Body of pancreas (tissue), 4 donors: ENCODE measurements at regions not wholly inside any gene's neighbourhood (a gene's known extent, or its start where the extent isn't known, plus 50 kb on each side); places are given as distances from the start of the nearest gene placed in this dataset.

ENCODE experiments used
- CTCF ChIP-seq, 7 experiments: fragments of 450-650 bp in 4 of 7; fragments of 200-600 bp in 3 of 7; sonication (generic) in 3 of 7; IDR thresholded peaks; one replicate each; pipeline ENCODE4 v1.5.1; 2016 to 2019; ENCODE audit warnings: antibody characterized with exemption in 7 of 7
- POLR2A ChIP-seq, 3 donors: fragments of 450-650 bp; IDR thresholded peaks; one replicate each; pipeline ENCODE4 v1.6.1; 2016; ENCODE audit warnings: antibody characterized with exemption in 3 of 3, mild to moderate bottlenecking in 2 of 3

GRCh38 chr10:57807906-57808305 is 459.8 kb downstream of the IPMK start:
- TF ChIP-seq CTCF (IDR thresholded peaks at IDR 0.05) (no peak), POLR2A (IDR thresholded peaks at IDR 0.05) (no peak)
